Stimulated activated CD8-positive, alpha-beta memory T cell treated with anti-CD3 and anti-CD28 coated beads, Interleukin-2, amount 100 ng/mL, for 48 hours (primary cell): ENCODE measurements at regions not wholly inside any gene's neighbourhood (a gene's known extent, or its start where the extent isn't known, plus 50 kb on each side); places are given as distances from the start of the nearest gene placed in this dataset.

Source experiments
- DNase-seq, 2 donors: peaks; one replicate each; pipeline ENCODE4 v3.0.0-alpha.2; 2020; ENCODE audit warnings: low read depth in 2 of 2

- no peak for DNase-seq
Measured at GRCh38 chr2:21939967-21940366, 816.2 kb downstream of the TDRD15 start.

DNA sequence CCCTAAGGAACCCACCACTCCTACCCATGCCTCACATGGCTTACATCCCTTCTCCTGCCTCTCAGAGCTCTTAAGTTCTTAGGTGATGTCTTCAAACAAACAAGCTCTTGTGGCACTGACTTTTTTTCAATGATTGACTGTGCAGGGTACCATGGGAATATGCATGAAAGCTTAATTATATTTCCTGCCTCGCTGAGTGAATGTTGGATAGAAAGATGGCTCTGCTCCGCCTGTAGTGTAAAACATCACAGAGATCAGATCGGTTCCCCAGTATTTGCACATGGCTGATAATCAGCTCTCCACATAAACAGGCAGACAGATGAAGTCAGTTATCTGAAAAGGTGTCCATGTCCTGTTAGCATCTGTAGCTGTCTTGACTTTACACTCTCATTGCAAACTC, 820.8 kb downstream of the TDRD15 start:
- DNase-seq, result no peak

DNA sequence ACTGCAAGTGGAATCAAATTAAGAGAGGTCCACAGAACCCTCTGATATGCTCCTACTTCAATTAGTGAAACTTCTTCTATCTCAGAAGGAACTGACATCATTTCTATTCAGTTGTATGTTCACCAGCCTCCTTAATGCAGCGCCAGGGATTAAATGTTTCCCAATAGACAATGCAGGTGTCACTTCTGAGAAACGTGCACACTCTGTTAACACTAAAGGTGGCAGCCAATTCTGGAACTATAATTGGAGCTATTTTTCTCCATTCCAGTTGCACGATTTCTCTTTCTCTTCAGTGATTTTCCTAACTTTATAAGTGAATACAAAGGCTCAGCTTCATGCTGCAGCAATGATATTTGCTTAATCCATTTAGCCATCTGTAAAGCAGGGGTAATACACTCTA, 821.9 kb downstream of the TDRD15 start:
- no peak for DNase-seq

DNA sequence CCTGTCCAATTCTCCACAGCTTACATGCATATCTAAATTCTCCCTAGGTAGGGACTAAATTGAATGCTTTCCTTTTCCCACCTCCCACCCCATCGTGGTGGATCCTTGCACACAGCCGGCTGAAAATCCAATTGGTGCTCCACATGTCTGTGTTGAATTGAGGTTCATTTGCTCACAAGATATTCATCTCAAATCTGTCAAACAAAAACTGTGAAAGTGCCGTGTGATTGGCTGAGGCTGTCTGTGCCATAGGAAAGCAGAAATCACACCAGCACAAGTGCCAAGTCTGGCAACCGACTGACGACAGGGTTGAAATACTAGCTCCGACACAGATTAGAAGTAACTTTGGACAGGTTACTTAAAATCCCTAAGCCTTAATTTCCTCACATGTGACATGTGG, 823.3 kb downstream of the TDRD15 start:
- no peak for DNase-seq

- no peak for DNase-seq
Measured at GRCh38 chr2:21966139-21966538, 842.4 kb downstream of the TDRD15 start.

DNA sequence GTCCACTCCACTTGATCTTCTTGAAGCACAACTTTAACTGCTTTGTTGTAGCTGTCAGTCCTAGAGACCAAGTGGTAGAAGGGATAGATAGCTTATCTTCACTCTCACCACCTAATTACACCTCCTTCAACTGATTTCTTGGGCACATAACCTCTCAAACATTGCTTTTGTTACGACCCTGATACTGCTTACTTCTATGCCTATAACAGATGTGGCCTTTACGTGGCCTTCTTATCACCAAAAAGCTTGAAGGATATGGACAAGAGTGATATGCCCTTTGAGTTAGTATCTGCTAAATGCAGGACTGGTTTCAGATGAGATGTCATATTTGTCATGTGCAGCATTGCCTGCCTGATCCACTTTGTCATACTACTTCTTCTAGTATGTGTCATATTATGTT, 847.2 kb downstream of the TDRD15 start:
- DNase-seq, result no peak

DNA sequence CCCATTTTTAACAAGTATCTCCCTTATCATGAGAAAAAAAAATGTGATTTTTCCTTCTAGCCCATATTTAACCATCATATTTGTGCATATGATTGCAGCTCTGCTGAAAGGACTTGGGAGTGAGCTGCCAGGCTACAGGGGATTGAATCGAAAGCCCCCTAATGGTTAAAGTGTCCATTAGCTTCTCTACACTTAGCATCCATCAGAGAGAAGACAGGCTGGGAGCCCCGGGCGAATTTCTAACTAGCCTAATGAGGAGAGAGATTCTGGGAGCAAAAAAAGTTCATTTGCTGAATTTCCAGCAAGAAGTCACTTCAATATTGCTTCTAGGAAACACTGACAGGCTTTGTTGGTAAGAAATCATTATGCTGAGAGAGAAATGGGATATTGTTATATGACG, 848.8 kb downstream of the TDRD15 start:
- no peak for DNase-seq

DNA sequence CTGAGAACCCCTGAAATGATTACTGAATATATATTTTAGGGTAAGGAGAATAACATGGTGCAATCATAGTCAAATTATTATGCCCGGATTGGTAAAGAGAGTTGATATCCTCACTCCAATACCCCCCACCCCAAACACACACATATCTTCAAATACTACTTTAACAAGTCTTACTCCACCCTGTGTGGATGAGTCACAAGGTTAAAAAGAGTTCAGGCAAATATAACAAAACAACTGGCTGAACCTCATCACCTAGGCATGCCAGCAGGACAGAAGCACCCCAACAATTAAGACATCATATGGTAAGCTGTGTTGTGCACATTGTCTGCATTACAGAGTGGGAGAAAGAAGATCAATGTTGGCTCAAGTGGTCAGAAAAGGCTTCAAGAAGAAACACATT, 857.4 kb downstream of the TDRD15 start:
- DNase-seq, result no peak

GRCh38 chr2:21993002-21993401, 869.2 kb downstream of the TDRD15 start:
- no peak for DNase-seq

GRCh38 chr2:21996339-21996738, 872.6 kb downstream of the TDRD15 start:
- no peak for DNase-seq

DNA sequence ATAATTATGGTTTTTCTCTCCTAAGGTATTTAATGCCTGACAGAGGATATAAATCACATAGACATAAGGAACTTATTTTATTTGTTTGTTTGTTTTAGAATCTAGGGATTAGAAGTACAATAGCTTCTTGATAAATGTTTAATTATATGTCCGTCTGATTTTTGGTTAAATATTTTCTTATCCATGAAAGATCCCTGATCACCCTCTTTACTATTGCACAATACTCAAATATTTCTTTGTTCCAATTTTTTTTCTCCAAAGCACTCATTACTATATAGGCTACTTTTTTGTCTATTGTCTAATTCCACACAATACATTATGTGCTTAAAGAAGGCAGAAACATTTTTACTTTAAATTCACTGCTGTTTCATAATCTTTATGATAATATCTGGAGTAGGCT, 875.8 kb downstream of the TDRD15 start:
- no peak for DNase-seq

GRCh38 chr2:22002066-22002465, 878.3 kb downstream of the TDRD15 start:
- DNase-seq, result no peak

GRCh38 chr2:22003270-22003669, 879.5 kb downstream of the TDRD15 start:
- no peak for DNase-seq

GRCh38 chr2:22011048-22011447, 887.3 kb downstream of the TDRD15 start:
- no peak for DNase-seq

- no peak for DNase-seq
Measured at GRCh38 chr2:22020091-22020742, 896.4 kb downstream of the TDRD15 start.

DNA sequence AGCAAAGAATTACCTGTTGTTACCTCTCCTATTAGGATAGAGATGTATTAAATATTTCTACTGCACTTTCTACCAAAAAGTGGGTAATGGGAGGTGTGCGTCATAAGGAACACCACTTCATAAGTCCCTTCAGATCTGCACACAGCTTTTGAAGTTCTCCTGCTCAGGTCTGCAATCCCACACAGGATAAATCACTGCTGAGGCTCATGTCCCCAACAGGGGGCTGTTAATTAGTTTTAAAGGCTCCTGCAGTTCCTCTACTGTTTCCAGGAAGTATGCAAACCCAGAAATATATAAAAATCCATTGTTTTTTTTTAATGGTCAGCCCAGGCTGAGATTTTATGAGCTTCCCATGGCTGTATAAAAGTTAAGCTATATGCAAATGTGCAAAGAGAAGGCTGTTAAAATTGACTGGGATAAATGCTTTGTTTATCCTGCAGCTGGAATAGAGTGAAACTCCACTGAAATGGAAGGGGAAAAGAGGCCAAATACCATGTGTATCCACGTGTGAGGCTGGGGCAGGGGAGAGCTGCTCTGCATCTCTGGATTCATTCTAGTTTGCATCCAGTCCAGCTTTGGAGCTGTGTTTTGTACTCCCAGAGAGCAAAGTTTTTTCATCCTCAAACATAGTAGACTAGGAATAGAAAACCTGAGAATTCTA, 903.7 kb downstream of the TDRD15 start:
- no peak for DNase-seq

DNA sequence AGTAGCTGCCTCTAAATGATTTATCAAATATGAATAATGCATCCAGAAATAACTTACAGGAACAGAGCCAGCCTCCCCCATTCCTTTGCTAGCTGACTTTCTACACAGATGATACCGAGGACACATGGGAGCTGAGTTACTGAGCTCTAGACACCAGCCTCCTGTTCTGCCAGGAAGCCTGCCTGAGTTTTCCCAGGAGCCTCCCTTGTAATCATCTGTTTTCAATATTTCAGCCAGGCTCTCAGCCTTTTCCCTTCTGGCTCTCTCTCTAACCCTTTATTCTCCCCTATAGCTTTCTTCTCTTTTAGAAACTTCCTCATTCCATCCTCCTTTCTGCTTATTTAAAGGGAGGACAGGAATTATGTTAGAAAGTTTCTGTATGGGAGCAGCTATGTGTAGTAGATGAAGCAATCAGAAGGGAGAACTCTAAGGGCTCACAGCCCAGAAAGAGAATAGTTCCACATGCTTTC, 911.6 kb downstream of the TDRD15 start:
- DNase-seq, result no peak

DNA sequence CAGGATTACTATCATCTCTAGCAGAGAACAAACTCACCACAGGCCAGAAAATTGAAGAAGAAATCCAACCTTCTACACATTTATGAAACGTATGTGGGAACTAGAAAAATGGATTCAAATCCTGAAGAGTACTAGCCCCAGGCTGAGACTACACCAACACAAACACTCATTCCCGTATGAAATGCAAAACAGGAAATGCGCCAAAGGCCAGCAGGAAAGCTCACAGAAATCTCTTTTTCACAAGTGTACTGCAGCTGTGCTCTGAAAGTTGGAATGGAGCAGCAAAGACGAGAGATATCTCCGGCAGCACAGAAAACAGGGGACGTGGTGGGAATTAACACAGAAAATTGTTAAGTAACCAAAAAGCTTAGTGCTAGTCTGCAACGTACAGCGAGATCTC, 913.5 kb downstream of the TDRD15 start:
- DNase-seq, result no peak

GRCh38 chr2:22043784-22044183, 920.0 kb downstream of the TDRD15 start:
- DNase-seq, result no peak

GRCh38 chr2:22055784-22056620, 932.2 kb downstream of the TDRD15 start:
- DNase-seq, result no peak

GRCh38 chr2:22056621-22057132, 932.9 kb downstream of the TDRD15 start:
- no peak for DNase-seq

- DNase-seq, result no peak
Measured at GRCh38 chr2:22062679-22063078, 938.9 kb downstream of the TDRD15 start.

DNA sequence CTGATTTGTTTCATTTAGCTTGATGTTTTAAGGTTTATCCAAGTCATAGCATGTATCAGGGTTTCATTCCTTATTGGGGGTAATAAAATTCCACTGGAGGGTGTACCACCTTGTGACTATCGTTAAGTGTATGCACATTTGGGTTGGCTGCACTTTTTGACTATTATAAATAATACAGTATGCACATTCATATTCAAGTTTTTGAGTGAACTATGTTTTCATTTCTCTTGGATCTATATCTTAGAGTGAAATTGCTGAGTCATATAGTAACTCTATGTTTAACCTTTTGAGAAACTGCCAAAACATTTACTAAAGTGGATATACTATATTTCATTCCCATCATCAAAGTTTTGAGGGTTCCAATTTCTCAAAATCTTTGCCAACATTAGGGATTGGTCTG, 952.7 kb downstream of the TDRD15 start:
- no peak for DNase-seq
